ENCODE measurements at regions not wholly inside any gene's neighbourhood (a gene's known extent, or its start where the extent isn't known, plus 50 kb on each side); places are given as distances from the start of the nearest gene placed in this dataset.

DNA sequence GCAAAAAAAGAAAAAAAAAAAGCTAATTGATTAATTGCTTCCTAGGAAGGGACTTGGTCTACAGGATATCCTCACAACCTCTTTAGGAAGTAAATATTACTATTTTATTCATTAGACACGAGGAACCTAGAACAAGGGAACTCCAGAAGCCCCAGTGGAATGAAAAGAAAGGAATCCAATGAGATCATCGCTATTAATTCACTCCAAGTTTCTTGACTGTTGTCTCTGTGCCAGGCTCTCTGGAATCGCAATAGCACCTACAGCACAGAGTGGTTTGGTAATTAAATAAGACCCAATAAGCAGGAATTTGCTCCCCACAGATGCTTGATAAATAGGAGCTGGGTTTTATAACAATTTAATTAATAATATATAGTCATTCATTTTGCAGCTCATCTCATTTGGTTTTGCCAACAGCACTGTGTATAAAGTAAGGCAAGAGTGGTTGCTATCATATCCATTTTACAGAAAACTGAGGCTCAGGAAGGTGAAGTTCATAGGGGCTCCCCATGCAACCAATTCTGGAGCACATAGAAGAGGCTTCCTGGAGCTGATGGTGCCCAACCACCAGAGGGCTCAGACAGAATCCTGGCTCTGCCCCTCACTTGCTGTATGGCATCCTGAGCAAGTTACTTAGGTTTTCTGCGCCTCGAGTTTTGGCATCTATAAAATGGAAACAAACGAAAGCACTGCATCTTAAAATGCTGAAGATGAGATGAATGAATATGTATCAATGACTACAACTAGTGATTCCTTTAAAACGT lies 420.2 kb downstream of the MED13L start:
- no peak for DNase-seq

DNA sequence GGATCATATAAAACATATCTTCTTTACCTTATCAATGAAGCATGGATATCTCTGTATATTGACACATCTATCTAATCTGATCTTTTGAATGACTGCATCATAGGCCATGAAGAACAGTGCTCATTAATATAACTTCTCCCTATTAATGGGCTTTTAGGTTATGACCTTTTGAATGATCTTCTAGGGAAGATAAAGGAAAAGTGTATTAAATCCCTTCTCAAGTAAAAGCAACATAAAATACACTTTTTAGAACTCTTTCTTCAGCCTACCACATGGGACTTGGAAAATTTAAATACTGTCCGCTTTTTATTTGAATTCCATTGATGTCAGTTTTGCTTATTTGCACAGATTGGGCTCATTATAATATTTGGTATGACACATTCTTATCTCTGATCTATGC lies 425.4 kb downstream of the MED13L start:
- no peak for DNase-seq

DNA sequence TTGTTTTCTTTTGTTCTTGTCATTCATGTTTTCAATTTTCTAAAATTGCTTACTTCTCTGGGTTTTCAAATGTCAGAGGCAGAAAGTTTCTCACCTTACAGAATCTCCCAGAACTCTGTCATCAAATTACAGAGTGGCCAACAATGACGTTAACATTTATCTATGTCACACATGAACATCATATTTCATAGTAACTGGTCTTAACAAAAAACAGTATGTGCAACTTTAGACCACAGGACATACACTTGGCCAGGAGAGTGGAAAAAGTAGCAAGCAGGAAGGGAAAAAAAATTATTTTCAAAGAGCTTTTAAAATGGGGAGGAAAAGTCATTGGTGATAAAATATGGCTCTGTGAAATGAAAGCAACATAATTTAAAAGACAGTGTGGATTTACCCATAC lies 426.5 kb downstream of the MED13L start:
- DNase-seq, result no peak

DNA sequence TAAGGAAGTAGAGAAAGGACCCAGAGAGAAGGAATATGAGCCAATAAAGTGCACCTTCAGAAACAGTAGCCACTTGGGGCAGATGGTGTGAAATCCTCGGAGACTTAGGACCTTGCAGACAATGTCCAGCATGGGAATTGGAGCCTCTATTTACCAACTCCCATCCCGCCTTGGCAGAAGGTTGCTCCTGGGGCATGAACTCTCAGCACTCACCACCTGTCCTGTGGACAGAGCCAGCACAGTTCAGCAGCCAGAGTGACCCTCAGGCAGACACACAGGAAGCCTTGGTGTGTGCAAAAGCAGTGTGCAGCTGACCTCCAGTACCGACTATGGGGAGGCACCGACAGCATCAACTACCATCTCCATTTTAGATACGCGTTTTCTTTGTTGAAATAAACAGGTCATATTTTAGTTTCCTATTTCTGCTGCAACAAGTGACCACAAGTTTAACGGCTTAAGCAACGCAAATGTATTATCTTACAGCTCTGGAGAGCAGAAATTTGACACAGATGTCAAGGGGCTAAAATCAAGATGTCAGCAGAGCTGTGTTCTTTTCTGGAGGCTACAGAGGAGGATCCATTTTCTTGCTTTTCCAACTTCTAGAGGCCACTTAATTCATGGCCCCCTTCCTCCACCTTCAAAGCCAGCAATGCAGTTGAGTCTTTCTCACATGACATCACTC lies 428.1 kb downstream of the MED13L start:
- no peak for DNase-seq

DNA sequence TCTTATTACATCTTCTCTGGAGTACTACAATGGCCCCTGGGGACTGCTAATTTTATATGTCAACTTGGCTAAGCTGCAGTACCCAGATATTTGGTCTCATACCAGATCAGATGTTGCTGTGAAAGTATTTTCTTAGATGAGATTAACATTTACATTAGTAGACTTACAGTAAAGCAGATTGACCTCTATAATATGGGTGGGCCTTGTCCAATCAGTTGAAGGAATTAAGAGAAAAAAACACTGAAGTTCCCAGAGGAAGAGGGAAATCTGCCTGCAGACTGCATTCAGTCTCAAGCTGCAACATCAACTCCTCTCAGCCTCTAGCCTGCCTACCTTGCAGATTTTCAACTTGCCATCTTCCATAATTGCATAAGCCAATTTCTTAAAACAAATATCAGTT lies 430.1 kb downstream of the MED13L start:
- DNase-seq, result no peak

DNA sequence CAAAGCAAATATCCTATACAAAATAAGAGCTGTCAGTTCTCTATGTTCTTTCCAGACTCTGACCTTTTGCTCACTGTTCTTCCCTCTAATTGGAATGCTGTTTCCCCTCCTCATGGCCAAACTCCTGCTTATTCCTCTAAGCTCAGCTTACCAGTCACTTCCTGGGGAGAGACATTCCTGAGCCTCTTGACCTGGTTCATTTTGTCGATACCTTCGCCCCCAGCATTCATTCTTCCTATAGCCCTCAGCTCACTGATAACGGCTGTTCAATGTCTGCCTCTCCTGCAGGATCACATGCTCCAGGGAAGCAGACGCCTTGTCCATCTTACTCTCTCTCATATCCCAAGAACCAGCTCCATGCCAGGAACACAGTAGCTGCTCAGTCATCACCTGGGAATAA lies 431.0 kb downstream of the MED13L start:
- no peak for DNase-seq

DNA sequence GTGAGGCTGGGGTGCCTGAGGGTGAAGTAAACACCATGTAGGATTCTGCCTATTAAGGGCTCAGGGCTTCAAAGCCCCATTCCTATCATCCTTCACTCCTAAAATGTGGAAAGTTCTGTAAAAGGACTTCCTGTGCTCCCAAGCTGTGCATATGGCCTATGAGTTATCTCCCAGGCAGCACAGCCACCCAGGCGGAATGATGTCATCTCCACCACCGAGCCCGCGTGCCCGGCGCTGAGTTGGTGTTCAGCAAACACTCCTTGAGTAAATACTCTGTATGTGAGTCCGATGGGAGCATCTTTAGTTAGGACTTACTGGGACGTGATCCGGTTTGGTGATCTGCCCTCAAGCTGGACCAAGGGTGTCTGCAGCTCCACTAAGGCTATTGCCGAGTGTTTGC lies 437.3 kb downstream of the MED13L start:
- no peak for DNase-seq

DNA sequence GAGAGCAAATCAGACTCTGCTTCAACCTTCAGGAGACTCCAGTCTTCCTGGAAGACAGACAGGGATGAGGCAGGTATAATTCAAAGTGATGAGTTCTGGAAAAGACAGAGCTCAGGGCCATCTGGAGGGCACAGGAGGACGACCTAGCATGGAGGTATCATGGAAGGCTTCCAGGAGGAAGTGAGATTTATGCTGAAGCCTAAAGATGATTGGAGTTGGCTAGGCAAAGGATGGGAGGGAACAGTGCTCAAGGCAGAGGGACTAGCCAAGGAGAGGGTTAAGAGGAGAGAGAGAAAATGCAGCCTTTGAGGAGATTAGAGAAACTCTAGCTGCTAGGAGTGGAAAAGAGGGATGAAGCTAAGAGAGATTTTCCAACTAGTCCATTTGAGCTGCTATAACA lies 438.5 kb downstream of the MED13L start:
- no peak for DNase-seq

DNA sequence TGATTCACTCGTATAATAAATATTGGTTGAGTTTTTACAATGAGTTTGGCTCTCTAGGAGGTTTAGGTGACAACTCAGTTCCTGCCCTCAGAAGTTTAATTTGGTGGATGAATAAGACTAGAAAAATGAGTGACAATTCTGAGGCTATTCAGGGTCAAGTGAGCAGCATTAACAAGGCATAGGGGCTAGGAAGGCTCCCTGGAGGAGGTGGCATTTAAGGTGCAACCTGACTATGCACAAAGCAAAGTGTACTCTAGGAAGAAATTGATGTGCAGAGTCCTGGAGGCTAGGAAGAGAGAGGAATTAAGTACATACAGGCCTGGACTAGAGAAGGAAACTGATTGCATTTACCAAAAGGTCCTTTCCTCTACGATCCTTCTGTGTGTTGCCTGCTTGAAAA lies 440.3 kb downstream of the MED13L start:
- DNase-seq, result no peak

DNA sequence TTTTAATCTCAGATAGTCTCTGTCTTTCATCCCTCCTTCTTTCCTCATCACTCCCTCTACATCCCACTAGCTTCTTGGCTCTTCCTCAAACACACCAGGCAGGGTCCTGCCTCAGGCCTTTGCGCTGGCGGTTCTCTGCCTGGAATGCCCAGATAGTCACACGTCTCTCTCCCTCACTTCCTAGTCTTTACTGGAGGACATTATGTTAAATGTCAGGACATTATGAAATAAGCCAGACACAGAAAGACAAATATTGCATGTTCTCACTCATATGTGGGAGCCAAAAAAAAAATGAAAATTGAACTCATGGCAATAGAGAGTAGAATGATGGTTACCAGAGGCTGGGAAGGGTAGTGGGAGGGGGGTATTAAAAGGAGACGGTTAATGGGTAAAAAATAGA lies 442.0 kb downstream of the MED13L start:
- DNase-seq, result no peak

DNA sequence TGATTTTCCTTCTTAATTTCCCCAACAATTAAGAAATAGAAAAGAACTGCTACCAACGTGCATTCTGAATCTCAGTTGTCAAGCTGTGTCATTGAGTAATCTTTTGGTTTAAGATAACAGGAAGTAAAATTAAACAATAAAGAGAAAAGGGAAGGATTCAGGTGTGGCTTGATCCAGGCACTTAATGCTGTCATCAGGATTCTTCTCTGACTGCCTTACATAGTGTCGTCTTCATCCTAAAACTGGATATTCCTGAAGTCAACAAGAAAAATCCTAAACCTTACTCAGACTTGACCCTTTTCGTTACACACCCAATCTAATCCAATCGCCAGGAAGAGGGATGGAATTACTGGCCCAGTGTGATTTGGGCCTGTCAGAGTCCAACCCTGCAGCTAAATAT lies 443.8 kb downstream of the MED13L start:
- no peak for DNase-seq

DNA sequence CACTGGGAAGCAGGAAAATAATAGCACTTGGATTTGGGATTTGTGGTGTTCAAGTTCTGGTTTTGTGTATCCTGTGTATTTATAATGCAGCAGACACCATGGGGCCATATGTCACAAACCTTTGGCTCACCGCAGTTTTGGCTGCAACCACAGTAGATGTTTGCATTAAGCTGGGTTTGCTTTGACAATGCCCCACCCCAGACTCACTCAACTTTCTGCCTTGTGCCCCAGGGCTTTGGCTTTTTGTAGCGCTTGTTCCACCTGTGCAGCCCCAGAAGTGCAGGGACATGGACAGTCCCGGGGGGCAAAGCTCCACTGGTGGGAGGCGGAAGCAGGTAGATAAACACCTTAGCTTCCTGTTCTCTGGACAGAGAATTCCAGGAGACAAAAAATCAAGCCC lies 446.9 kb downstream of the MED13L start:
- no peak for DNase-seq

DNA sequence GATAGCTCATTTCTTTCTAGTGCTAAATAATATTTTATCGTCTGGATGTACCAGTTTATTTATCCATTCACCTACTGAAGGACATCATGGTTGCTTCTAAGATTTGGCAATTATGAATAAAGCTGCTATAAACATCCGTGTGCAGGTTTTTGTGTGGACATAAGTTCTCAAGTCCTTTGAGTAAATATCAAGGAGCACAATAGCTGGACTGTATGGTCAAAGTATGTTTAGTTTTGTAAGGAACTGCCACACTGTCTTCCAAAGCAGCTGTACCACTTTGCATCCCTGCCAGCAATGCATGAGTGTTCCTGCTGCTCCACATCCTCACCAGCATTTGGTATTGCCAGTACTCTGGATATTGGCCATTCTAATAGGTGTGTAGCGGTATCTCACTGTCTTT lies 447.4 kb downstream of the MED13L start:
- no peak for DNase-seq

DNA sequence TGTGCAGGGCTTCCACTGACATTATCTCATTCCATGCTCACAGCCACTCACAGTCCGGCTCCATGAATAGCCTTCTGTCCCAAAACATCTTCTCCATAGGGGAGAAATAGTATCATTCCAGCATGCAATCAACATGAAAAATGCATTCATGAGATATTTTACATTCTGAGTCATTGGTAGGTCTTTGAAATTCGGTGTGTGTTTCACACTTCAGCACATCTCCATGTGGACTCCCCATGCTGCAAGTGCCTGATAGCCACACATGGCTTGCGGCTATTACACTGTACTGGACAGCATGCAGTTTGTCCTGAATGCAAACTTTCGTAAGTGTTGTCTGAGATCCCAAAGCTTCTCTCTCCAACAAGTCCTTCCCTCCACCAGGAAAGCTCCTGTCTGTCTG lies 449.3 kb downstream of the MED13L start:
- no peak for DNase-seq

DNA sequence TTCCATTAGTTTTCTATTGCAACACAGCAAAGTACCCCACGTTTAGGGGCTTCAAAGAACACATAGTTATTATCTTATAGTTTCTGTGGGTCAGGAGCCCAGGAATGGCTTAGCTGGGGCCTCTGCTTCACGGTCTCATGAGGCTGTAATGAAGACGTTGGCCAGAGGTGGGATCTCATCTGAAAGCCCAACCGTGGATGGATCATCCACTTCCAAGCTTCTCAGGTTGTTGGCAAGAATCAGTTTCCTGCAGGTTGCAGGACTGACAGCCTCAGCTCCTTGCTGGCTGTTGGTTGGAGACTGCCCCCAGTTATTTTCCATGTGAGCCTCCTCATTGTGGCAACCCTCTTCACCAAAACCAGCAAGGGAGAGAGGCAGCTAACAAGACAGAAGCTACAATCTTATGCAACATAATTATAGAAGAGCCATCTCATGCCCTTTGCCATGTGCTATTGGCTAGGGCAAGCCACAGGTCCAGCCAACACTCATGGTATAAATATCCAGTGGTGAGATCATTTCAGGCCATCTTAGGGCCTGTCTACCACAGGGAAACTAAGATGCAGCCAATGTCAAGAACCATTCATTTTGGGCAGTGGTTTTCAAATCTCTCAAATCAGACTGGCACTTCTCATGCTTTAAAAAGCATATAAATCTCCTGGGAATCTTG lies 452.4 kb downstream of the MED13L start:
- no peak for DNase-seq

DNA sequence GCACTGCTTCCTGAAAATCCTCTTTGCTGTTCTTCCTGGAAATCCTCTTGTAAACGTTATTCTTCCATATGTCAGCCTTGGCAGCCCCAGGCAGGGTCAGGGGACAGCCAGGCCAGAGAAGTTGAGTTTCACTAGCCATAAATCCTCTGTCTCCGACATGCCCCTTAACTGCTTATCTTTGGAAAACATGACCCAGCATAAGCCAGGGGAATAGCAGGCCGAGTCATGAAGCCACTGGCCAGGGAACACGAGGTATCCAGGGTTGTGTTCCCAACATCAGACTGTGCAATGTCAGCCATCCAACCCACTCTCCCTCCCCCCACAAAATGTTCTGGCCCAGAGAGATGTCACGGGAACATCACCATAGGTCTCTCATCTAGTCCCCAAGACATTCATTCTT lies 453.9 kb downstream of the MED13L start:
- no peak for DNase-seq

DNA sequence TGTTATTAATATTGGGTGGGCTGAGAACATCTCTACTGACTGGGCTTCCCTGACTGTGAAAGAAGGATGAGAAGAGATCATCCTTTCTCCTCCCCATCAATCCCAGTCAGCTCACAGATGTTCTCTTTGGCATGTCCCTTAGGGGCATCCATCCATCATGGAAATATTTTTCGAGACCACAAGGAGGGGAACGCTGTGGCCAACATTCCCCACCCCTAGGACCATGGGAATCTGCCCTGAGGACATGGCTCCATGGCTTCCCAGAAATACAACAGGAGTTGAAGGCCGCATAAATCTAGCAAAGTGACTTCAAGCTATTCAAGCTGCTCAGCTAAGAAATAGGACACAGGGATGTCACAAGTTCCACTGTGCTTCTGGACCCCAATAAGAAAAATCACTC lies 456.8 kb downstream of the MED13L start:
- DNase-seq, result no peak

DNA sequence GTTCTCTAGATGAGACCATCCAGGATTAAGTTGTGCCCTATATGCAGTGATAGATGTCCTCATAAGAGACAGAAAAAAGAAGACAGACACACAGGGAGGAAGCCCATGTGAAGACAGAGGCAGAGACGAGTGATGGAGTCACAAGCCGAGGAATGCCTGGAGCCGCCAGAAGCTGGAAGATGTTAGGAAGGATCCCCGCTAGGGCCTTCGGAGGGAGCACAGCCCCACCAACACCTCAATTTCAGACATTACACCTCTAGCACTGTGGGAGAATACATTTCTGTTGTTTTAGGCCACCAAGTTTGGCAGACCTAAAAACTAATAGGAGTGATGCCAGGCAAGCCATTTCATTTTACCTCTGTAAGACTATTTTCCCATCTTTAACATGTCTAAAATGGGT lies 458.5 kb downstream of the MED13L start:
- DNase-seq, result no peak

DNA sequence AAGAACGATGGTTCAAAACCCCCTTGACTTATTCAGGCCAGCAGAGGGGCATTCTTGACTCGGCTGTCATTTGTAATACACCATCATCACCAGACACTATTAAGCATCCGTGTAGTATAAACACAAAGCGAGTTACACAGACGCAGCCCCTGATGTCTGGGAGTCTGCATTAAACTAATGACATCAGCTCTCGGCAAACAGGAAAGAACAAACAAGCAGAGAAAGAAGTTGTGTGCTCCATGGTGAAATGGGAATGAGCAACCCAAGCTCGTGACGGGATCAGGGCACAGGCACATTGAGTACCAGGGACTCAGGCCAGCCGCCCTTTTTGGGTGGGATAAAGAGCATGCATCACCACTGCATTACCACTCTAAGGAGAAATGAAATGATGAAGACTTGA lies 460.1 kb downstream of the MED13L start:
- no peak for DNase-seq

DNA sequence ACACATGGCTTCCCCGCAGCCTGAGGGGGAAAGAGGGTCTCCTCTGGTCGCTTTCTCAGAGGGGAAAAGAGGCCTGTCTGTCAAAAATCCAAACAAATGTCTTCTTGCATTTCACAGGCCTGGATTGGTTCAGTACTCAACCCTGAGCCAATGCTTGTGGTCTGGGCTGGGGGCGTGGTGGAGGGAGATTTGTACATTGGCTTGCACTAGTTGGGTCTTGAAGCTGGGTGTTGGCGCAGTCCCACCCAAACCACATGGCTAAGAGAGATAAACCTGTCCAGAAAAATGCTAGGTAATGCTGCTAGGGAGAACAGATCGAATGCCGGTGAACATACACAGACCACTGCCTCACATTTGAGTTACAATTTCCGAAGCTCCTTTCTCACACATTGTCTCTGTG lies 461.6 kb downstream of the MED13L start:
- DNase-seq, result no peak

DNA sequence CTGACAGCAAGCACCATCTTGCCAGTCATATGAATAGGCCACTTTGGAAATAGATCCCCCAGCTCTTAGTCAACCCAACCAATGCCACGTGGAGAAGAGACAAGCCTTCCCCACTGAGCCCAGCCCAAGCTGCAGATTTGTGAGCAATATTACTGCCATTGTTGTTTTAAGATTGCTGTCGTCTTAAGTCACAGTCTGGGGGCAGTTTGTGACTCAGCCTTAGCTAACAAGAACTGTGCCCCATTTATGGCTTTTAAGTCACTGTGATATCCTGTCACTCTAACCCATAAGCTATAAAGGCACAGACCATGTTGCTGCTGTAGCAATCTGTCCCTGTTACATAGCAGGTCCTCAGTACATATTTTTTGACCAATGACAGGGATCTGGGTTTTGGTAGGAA lies 464.2 kb downstream of the MED13L start:
- no peak for DNase-seq

DNA sequence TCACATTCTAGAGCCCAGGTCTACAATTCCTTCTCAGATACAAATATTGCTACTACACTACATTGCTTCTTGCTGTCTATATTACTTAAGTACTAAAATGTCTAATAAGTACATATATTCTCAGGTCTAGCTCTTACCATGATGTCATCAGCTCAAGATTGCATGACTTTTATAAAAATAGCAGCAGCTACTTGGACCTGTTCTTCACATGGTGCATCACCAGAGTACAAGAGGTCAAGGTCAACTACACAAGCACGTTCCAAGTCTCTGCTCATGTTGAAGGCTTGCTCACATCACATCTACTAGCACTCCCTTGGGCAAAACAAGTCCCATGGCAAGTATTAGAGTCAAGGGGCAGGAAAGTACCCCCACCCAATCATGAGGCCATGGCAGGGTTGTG lies 465.6 kb downstream of the MED13L start:
- no peak for DNase-seq

DNA sequence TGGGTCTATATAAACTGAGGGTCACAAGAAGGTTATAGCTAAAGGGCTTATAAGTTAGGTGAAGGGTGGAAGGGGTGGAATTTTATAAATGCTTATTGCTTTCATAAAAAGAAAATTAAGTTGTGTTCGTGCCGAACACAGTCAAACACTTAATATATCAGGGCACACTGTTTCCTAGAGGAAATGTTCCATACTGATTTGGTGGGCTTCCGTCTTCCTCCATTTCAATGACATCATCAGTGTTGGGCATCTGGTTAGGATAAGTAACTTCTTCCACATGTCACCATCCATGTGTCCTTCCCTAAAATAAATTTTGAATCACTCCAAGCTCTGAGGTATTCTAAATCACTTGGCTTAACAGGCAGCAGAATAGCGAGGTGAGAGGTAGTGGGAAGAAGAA lies 466.4 kb downstream of the MED13L start:
- DNase-seq, result no peak

DNA sequence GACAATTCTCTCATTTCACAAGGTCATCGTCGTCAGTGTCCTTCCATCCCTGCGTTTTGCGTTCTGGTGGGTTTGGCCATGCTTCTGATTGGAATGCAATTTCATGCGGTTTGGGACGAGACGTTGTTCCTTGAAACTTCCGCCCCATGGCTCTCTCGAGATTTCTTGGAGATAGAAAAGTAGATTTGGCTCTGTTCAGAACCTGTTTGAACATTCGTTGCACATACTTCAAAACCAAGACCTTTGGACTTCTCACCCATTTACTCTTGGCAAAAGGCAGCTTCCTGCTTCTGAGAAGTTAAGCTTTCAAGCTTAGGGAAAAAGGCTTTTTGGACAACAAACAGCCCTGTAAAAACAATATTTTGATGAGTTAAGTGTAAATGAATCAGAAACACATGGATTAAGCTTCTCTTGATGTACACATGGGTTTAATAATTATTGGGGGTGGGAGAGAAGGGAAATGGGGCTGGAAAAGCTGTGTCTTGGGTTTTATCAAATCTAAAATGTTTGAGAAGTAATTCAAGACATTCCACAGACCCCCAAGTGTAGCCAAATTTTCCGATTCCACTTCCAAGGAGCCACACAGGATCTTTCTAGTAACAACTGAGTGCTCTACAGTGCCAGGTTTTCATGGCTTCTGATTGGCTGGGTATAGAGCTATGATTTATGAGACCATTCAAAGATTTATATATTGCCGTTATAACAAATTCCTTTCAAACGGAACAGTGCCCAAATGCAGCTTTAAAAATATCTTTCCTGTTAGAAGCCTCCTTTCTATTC lies 467.2 kb downstream of the MED13L start:
- DNase-seq, result no peak
